H1 (cell line): ENCODE measurements at regions not wholly inside any gene's neighbourhood (a gene's known extent, or its start where the extent isn't known, plus 50 kb on each side); places are given as distances from the start of the nearest gene placed in this dataset.

Source experiments
- CTCF ChIA-PET: fragments of 300-600 bp; sonication (Branson Sonifier 250); formaldehyde crosslinking; loops from one replicate; lab custom pipeline; 2021; ENCODE audit not compliant: partially characterized antibody; lab: Charles Lee
- POLR2A ChIA-PET: fragments of 300-600 bp; sonication (Branson Sonifier 250); formaldehyde crosslinking; loops from one replicate; lab custom pipeline; 2021; ENCODE audit warnings: inconsistent platforms; ENCODE audit not compliant: partially characterized antibody; lab: Charles Lee
- DNase-seq, 2 experiments: peaks; one replicate each; pipeline versions ENCODE4 v3.0.0 to v3.0.0-alpha.2; 2010 to 2022; ENCODE audit warnings: low spot score in 2 of 2, low read depth in 1 of 2, mixed read lengths in 1 of 2
- FAIRE-seq: peaks from 2 replicates; lab custom pipeline; 2011; peaks lifted over from hg19 to GRCh38; lab: Jason Lieb, UNC
- H2AFZ ChIP-seq: 2 replicates; pipeline ENCODE4 v1.8.1; 2012; ENCODE audit warnings: low read length, inconsistent platforms
- H2AK5ac ChIP-seq: 2 replicates; pipeline ENCODE4 v1.6.1; 2013; ENCODE audit warnings: low read depth, low read length
- H2BK120ac ChIP-seq: replicated peaks from 2 replicates; pipeline ENCODE3; 2013; ENCODE audit warnings: low read depth, low read length, inconsistent platforms
- H2BK12ac ChIP-seq: 2 replicates; pipeline ENCODE4 v1.6.1; 2013; ENCODE audit warnings: low read depth, low read length
- H2BK15ac ChIP-seq: 2 replicates; pipeline ENCODE4 v1.6.1; 2013; ENCODE audit warnings: low read length
- H2BK20ac ChIP-seq: 2 replicates; pipeline ENCODE4 v1.6.1; 2013; ENCODE audit warnings: low read length
- H2BK5ac ChIP-seq: 2 replicates; pipeline ENCODE4 v1.6.1; 2013; ENCODE audit warnings: low read depth, low read length
- H3K14ac ChIP-seq: 2 replicates; pipeline ENCODE4 v1.6.1; 2013; ENCODE audit warnings: inconsistent platforms; ENCODE audit not compliant: insufficient read length
- H3K18ac ChIP-seq: 2 replicates; pipeline ENCODE4 v1.6.1; 2013; ENCODE audit warnings: low read length; ENCODE audit errors: extremely low read depth
- H3K23ac ChIP-seq: 2 replicates; pipeline ENCODE4 v1.6.1; 2013; ENCODE audit warnings: inconsistent platforms; ENCODE audit not compliant: insufficient read length
- H3K23me2 ChIP-seq: 2 replicates; pipeline ENCODE4 v1.6.1; 2013; ENCODE audit warnings: low read depth, low read length
- H3K27ac ChIP-seq: 2 replicates; pipeline ENCODE4 v1.6.1; 2011; ENCODE audit warnings: low read depth, low read length, inconsistent platforms
- H3K27me3 ChIP-seq, 4 experiments: replicated peaks in 1 of 4; 1 replicate in 1 of 4; 2 replicates in 3 of 4; pipeline versions ENCODE4 v1.6.1 to v1.8.1; 2011 to 2013; ENCODE audit warnings: low read length in 3 of 4, mild to moderate bottlenecking in 3 of 4, inconsistent platforms in 2 of 4, mixed read lengths in 2 of 4, moderate library complexity in 1 of 4; ENCODE audit not compliant: control insufficient read depth in 3 of 4, insufficient read depth in 3 of 4; ENCODE audit errors: extremely low read depth in 1 of 4
- H3K36me3 ChIP-seq, 4 experiments: 2 replicates each; pipeline versions ENCODE4 v1.6.1 to v1.8.1; 2011 to 2013; ENCODE audit warnings: mild to moderate bottlenecking in 4 of 4, low read length in 3 of 4, moderate library complexity in 2 of 4, control low read depth in 1 of 4, inconsistent platforms in 1 of 4; ENCODE audit not compliant: insufficient read depth in 4 of 4, control insufficient read depth in 2 of 4
- H3K4ac ChIP-seq: replicated peaks from 2 replicates; pipeline ENCODE3; 2013; ENCODE audit warnings: low read length, low read depth, mixed read lengths, inconsistent platforms; ENCODE audit not compliant: insufficient read length
- H3K4me1 ChIP-seq, 4 experiments: replicated peaks in 1 of 4; 1 replicate in 1 of 4; 2 replicates in 3 of 4; pipeline versions ENCODE4 v1.6.1 to v1.8.1; 2011 to 2013; ENCODE audit warnings: low read length in 3 of 4, inconsistent platforms in 2 of 4, mixed read lengths in 1 of 4; ENCODE audit not compliant: insufficient read depth in 4 of 4, control insufficient read depth in 3 of 4
- H3K4me2 ChIP-seq, 2 experiments: 2 replicates each; pipeline versions ENCODE4 v1.6.1 to v1.8.1; 2011 to 2013; ENCODE audit warnings: low read depth in 2 of 2, low read length in 2 of 2, control low read depth in 1 of 2, inconsistent platforms in 1 of 2, mild to moderate bottlenecking in 1 of 2; ENCODE audit not compliant: insufficient read depth in 1 of 2
- H3K4me3 ChIP-seq, 4 experiments: fragments of 200-600, 300-600 bp in 1 of 4; sonication (generic), shearing (Covaris generic), sonication (Bioruptor Twin) in 1 of 4; 2 replicates each; pipeline versions ENCODE4 v1.5.1 to v1.8.1; 2011 to 2016; ENCODE audit warnings: low read length in 4 of 4, low read depth in 3 of 4, control low read depth in 2 of 4, inconsistent platforms in 2 of 4, mild to moderate bottlenecking in 2 of 4, mixed read lengths in 1 of 4, moderate library complexity in 1 of 4; ENCODE audit not compliant: insufficient read depth in 2 of 4; ENCODE audit errors: extremely low read depth in 1 of 4
- H3K56ac ChIP-seq: replicated peaks from 2 replicates; pipeline ENCODE3; 2013; ENCODE audit warnings: low read depth, mild to moderate bottlenecking, mixed read lengths, low read length, inconsistent platforms; ENCODE audit not compliant: insufficient read length
- H3K79me1 ChIP-seq: 2 replicates; pipeline ENCODE4 v1.6.1; 2013; ENCODE audit warnings: low read depth, low read length, control low read depth
- H3K79me2 ChIP-seq, 2 experiments: 2 replicates each; pipeline versions ENCODE4 v1.6.1 to v1.8.1; 2012 to 2013; ENCODE audit warnings: low read length in 2 of 2, mild to moderate bottlenecking in 2 of 2, inconsistent platforms in 1 of 2; ENCODE audit not compliant: insufficient read depth in 2 of 2, control insufficient read depth in 1 of 2
- H3K9ac ChIP-seq, 4 experiments: replicated peaks in 1 of 4; 1 replicate in 1 of 4; 2 replicates in 3 of 4; pipeline versions ENCODE4 v1.6.1 to v1.8.1; 2011 to 2013; ENCODE audit warnings: low read depth in 3 of 4, low read length in 3 of 4, control low read depth in 2 of 4, mild to moderate bottlenecking in 2 of 4, moderate library complexity in 2 of 4, inconsistent platforms in 1 of 4; ENCODE audit errors: extremely low read depth in 1 of 4
- H3K9me3 ChIP-seq, 2 experiments: 2 replicates each; pipeline versions ENCODE4 v1.6.1 to v1.8.1; 2012 to 2013; ENCODE audit warnings: mild to moderate bottlenecking in 2 of 2, moderate library complexity in 2 of 2, control low read depth in 1 of 2, inconsistent platforms in 1 of 2, low read depth in 1 of 2, low read length in 1 of 2, mixed read lengths in 1 of 2; ENCODE audit not compliant: insufficient read depth in 2 of 2
- H4K20me1 ChIP-seq, 2 experiments: replicated peaks in 1 of 2; 2 replicates each; pipeline versions ENCODE3 to v1.8.1; 2011 to 2013; ENCODE audit warnings: inconsistent platforms in 2 of 2, low read length in 2 of 2, mild to moderate bottlenecking in 1 of 2; ENCODE audit not compliant: insufficient read depth in 2 of 2, control insufficient read depth in 1 of 2
- H4K5ac ChIP-seq: 2 replicates; pipeline ENCODE4 v1.6.1; 2013; ENCODE audit warnings: low read length, low read depth, mixed read lengths, inconsistent platforms; ENCODE audit not compliant: insufficient read length
- H4K8ac ChIP-seq: 2 replicates; pipeline ENCODE4 v1.8.0; 2013; ENCODE audit warnings: mild to moderate bottlenecking, moderate library complexity, low read length, inconsistent platforms; ENCODE audit not compliant: insufficient read depth; ENCODE audit errors: extremely low read depth
- H4K91ac ChIP-seq: replicated peaks from 2 replicates; pipeline ENCODE3; 2013; ENCODE audit warnings: low read length, mixed read lengths, inconsistent platforms; ENCODE audit not compliant: insufficient read length
- ATF3 ChIP-seq: IDR thresholded peaks from 2 replicates; pipeline ENCODE4 v1.6.1; 2011; ENCODE audit warnings: low read depth, mild to moderate bottlenecking, low read length; ENCODE audit not compliant: insufficient read depth
- BRCA1 ChIP-seq: IDR thresholded peaks from 2 replicates; pipeline ENCODE4 v1.6.1; 2012; ENCODE audit warnings: low read depth, low read length, improper control_type of control experiment
- CHD2 ChIP-seq: IDR thresholded peaks from 2 replicates; pipeline ENCODE4 v1.6.1; 2012; ENCODE audit warnings: low read length, improper control_type of control experiment
- CREB1 ChIP-seq: IDR thresholded peaks from 2 replicates; pipeline ENCODE4 v1.6.1; 2012; ENCODE audit warnings: inconsistent platforms
- CTBP2 ChIP-seq: IDR thresholded peaks from 2 replicates; pipeline ENCODE4 v1.7.0; 2011; ENCODE audit warnings: borderline replicate concordance, mild to moderate bottlenecking, moderate library complexity, mixed read lengths, low read length; ENCODE audit not compliant: insufficient read depth, insufficient read length
- KDM5A ChIP-seq: fragments of 200-600 bp; IDR thresholded peaks from 2 replicates; pipeline ENCODE4 v1.7.1; 2012; ENCODE audit warnings: mild to moderate bottlenecking, low read length, inconsistent platforms, mixed read lengths
- NANOG ChIP-seq: IDR thresholded peaks from 2 replicates; pipeline ENCODE4 v1.6.1; 2011; ENCODE audit warnings: low read length, low read depth, mild to moderate bottlenecking, inconsistent platforms; ENCODE audit not compliant: insufficient read depth, poor library complexity, severe bottlenecking
- SIN3A ChIP-seq, 2 experiments: IDR thresholded peaks in 1 of 2; conservative IDR thresholded peaks in 1 of 2; 2 replicates each; pipeline ENCODE4 v1.6.1; 2011 to 2012; ENCODE audit warnings: low read length in 2 of 2, improper control_type of control experiment in 1 of 2, low read depth in 1 of 2, mild to moderate bottlenecking in 1 of 2
- SP2 ChIP-seq: IDR thresholded peaks from 2 replicates; pipeline ENCODE4 v1.6.1; 2012; ENCODE audit warnings: mild to moderate bottlenecking, low read length, inconsistent platforms
- SP4 ChIP-seq: IDR thresholded peaks from 2 replicates; pipeline ENCODE4 v1.6.1; 2012; ENCODE audit warnings: low read length, inconsistent platforms
- TAF1 ChIP-seq: IDR thresholded peaks from 2 replicates; pipeline ENCODE4 v1.6.1; 2011; ENCODE audit warnings: mild to moderate bottlenecking, low read depth, low read length
- USF2 ChIP-seq: IDR thresholded peaks from 2 replicates; pipeline ENCODE4 v1.6.1; 2011; ENCODE audit warnings: low read length, improper control_type of control experiment
- WGBS, 2 experiments: shearing (Covaris generic) in 1 of 2; methylation state at CpG; one replicate each; pipeline versions ENCODE4 v1.1.6 to v1.1.7; 2013 to 2015; ENCODE audit warnings: low lambda C conversion rate in 2 of 2, mixed read lengths in 2 of 2, inconsistent platforms in 1 of 2, low coverage in 1 of 2, missing lambda C conversion rate in 1 of 2; ENCODE audit not compliant: insufficient replicate concordance in 2 of 2, insufficient coverage in 1 of 2, insufficient read length in 1 of 2; ENCODE audit errors: extremely low coverage in 1 of 2, missing lambda C conversion rate in 1 of 2; 5-methylcytosine and 5-hydroxymethylcytosine counted together

GRCh38 chr7:390761-391410 lies 100.9 kb downstream of the FOXL3 start:
- Histone ChIP-seq H3K27me3 (no peaks in the 10 kb centered on the region), H2BK15ac (no peak overlapping the region), H2BK12ac (no peak overlapping the region), H3K36me3 (no peaks in the 10 kb centered on the region), H3K4me1 (no peaks in the 10 kb centered on the region), H4K20me1 (no peaks in the 10 kb centered on the region), H3K56ac (no peak overlapping the region), H2AFZ (no peak overlapping the region; the same call in 1 of the 2 replicates), H3K4me3 (no peak overlapping the region), H2BK5ac (no peak overlapping the region), H3K4me2 (no peak overlapping the region), H2BK20ac (no peak overlapping the region), H3K4ac (no peak overlapping the region), H3K79me2 (no peaks in the 10 kb centered on the region), H2AK5ac (no peak overlapping the region), H3K79me1 (no peaks in the 10 kb centered on the region), H3K18ac (no peak overlapping the region), H4K5ac (no peak overlapping the region), H2BK120ac (no peak overlapping the region), H3K14ac (no peak overlapping the region), H3K27ac (no peak overlapping the region), H3K23ac (no peak overlapping the region), H3K9ac (no peak overlapping the region), H4K8ac (no peak overlapping the region), H3K9me3 (peaks cover 14 to 18% of the 10 kb centered on the region in 2 experiments), H4K91ac (no peak overlapping the region), H3K23me2 (no peaks in the 10 kb centered on the region)
- no peak for FAIRE-seq
- POLR2A ChIA-PET = interaction anchor here (1.4 kb wide), 1 partner anchor 9 kb away, joined by 3 read pairs; no protein-coding TSS in a partner anchor
- no peak for DNase-seq
- CTCF ChIA-PET = no interaction called here
- 91% methylated on average over 17 of the region's 20 CpGs; no CpG with 5 or more reads in 1 of the 2 experiments for WGBS, 2 experiments
- TF ChIP-seq SIN3A (conservative IDR thresholded peaks at IDR 0.05 in 1 of 2, IDR thresholded peaks at IDR 0.05 in 1 of 2; ENCODE audit: low read depth in 1 of 2, low read length in 2 of 2) (no peak), CTBP2 (no peak), ATF3 (no peak), KDM5A (no peak), USF2 (no peak), CHD2 (no peak), SP2 (no peak), CREB1 (no peak), SP4 (no peak), TAF1 (no peak), NANOG (no peak), BRCA1 (no peak)
